NCI-H2081 treated with DMSO at 0.1 percent for 48 hours (cell line): ENCODE measurements at regions not wholly inside any gene's neighbourhood (a gene's known extent, or its start where the extent isn't known, plus 50 kb on each side); places are given as distances from the start of the nearest gene placed in this dataset.

Experiments used
- DNase-seq: peaks from one replicate; lab custom pipeline; 2025; lab: John Stamatoyannopoulos, UW

- no peak for DNase-seq
These were observed 52.2 kb downstream of the ADRA2C start for GRCh38 chr4:3818371-3818770.

GRCh38 chr4:3819210-3819919 is 53.2 kb downstream of the ADRA2C start:
- DNase-seq, result no peak

GRCh38 chr4:3820016-3820805 is 54.0 kb downstream of the ADRA2C start:
- DNase-seq, result no peak

- no peak for DNase-seq
These were observed 54.8 kb downstream of the ADRA2C start for GRCh38 chr4:3820806-3821579.

GRCh38 chr4:3821580-3822229 is 55.5 kb downstream of the ADRA2C start:
- DNase-seq, result no peak

GRCh38 chr4:3822230-3822947 is 56.2 kb downstream of the ADRA2C start:
- DNase-seq, result no peak

- no peak for DNase-seq
These were observed 57.5 kb downstream of the ADRA2C start for GRCh38 chr4:3823496-3824341.

GRCh38 chr4:3824521-3825270 is 58.5 kb downstream of the ADRA2C start:
- DNase-seq, result no peak

GRCh38 chr4:3825530-3825929 is 59.3 kb downstream of the ADRA2C start:
- DNase-seq, result no peak

- no peak for DNase-seq
These were observed 60.3 kb downstream of the ADRA2C start for GRCh38 chr4:3826247-3827172.

GRCh38 chr4:3827616-3828492 is 61.7 kb downstream of the ADRA2C start:
- DNase-seq, result no peak

- DNase-seq, result no peak
These were observed 62.4 kb downstream of the ADRA2C start for GRCh38 chr4:3828546-3828945.

- no peak for DNase-seq
These were observed 63.2 kb downstream of the ADRA2C start for GRCh38 chr4:3829211-3829955.

- no peak for DNase-seq
These were observed 64.0 kb downstream of the ADRA2C start for GRCh38 chr4:3829956-3830773.

GRCh38 chr4:3830774-3831528 is 64.8 kb downstream of the ADRA2C start:
- DNase-seq, result no peak
